Naive B cell (primary cell): ENCODE measurements at regions not wholly inside any gene's neighbourhood (a gene's known extent, or its start where the extent isn't known, plus 50 kb on each side); places are given as distances from the start of the nearest gene placed in this dataset.

Source experiments
- ATAC-seq, 2 donors: fragments of 150-1000 bp; cut with Tn5 transposase; 2 replicates each; pipeline ENCODE4 v1.10.0; 2021; ENCODE audit warnings: low read depth in 2 of 2, mild to moderate bottlenecking in 2 of 2, moderate library complexity in 2 of 2
- DNase-seq: peaks from one replicate; pipeline ENCODE4 v3.0.0; 2022
- H3K27ac Mint-ChIP-seq, 6 donors: one replicate each; pipeline ENCODE4 v1.8.0; 2020 to 2022; ENCODE audit warnings: mild to moderate bottlenecking in 6 of 6, mixed read lengths in 6 of 6, moderate library complexity in 5 of 6, inconsistent platforms in 2 of 6
- H3K27me3 Mint-ChIP-seq, 3 donors: one replicate each; pipeline ENCODE4 v1.8.0; 2021 to 2022; ENCODE audit warnings: mixed read lengths in 3 of 3, mild to moderate bottlenecking in 1 of 3
- H3K36me3 Mint-ChIP-seq, 2 donors: one replicate each; pipeline ENCODE4 v1.8.0; 2020 to 2022; ENCODE audit warnings: mixed read lengths in 2 of 2, inconsistent platforms in 1 of 2, mild to moderate bottlenecking in 1 of 2
- H3K4me1 Mint-ChIP-seq, 3 donors: one replicate each; pipeline ENCODE4 v1.8.0; 2020 to 2022; ENCODE audit warnings: mixed read lengths in 3 of 3, inconsistent platforms in 1 of 3, mild to moderate bottlenecking in 1 of 3, moderate library complexity in 1 of 3
- H3K4me3 Mint-ChIP-seq, 8 donors: one replicate each; pipeline ENCODE4 v1.8.0; 2020 to 2022; ENCODE audit warnings: mild to moderate bottlenecking in 8 of 8, mixed read lengths in 8 of 8, moderate library complexity in 8 of 8, inconsistent platforms in 2 of 8
- H3K9me3 Mint-ChIP-seq, 7 donors: one replicate each; pipeline ENCODE4 v1.8.0; 2020 to 2022; ENCODE audit warnings: mixed read lengths in 7 of 7, mild to moderate bottlenecking in 5 of 7, inconsistent platforms in 2 of 7, moderate library complexity in 1 of 7

- peak overlapping the region in 1 of 6 donors; percentile 69 for H3K27ac Mint-ChIP-seq
- H3K4me3 Mint-ChIP-seq, result no peak overlapping the region
- DNase-seq (no peak), ATAC-seq (no peak)
- peaks cover 27 to 55% (median 29%) of the 10 kb centered on the region in 3 donors for H3K27me3 Mint-ChIP-seq
- no peaks in the 10 kb centered on the region for H3K9me3 Mint-ChIP-seq
- H3K36me3 Mint-ChIP-seq, result no peaks in the 10 kb centered on the region
- H3K4me1 Mint-ChIP-seq, result peaks cover 0 to 10% (median 8%) of the 10 kb centered on the region in 3 donors
These were observed 131.2 kb downstream of the TMEM18 start for GRCh38 chr2:545711-546650.

GRCh38 chr2:545228-545627 lies 132.0 kb downstream of the TMEM18 start:
- H3K27ac Mint-ChIP-seq, result no peak overlapping the region
- ATAC-seq (no peak), DNase-seq (no peak)
- peaks cover 0 to 2% (median 0%) of the 10 kb centered on the region in 7 donors for H3K9me3 Mint-ChIP-seq
- H3K4me3 Mint-ChIP-seq, result no peak overlapping the region
- H3K36me3 Mint-ChIP-seq, result no peaks in the 10 kb centered on the region
- H3K4me1 Mint-ChIP-seq, result peaks cover 0 to 2% (median under 1%) of the 10 kb centered on the region in 3 donors
- peaks cover 31 to 55% (median 32%) of the 10 kb centered on the region in 3 donors for H3K27me3 Mint-ChIP-seq

- ATAC-seq (no peak), DNase-seq (no peak)
- H3K4me1 Mint-ChIP-seq, result no peaks in the 10 kb centered on the region
- no peak overlapping the region for H3K4me3 Mint-ChIP-seq
- H3K36me3 Mint-ChIP-seq, result peaks cover 4 to 5% of the 10 kb centered on the region in 2 donors
- H3K27ac Mint-ChIP-seq, result no peak overlapping the region
- H3K27me3 Mint-ChIP-seq, result peaks cover 33 to 53% (median 36%) of the 10 kb centered on the region in 3 donors
- peaks cover 0 to 37% (median 12%) of the 10 kb centered on the region in 7 donors for H3K9me3 Mint-ChIP-seq
These were observed 138.6 kb downstream of the TMEM18 start for GRCh38 chr2:538646-539045.

GRCh38 chr2:535222-535621 lies 142.0 kb downstream of the TMEM18 start:
- H3K27me3 Mint-ChIP-seq, result peaks cover 15 to 46% (median 28%) of the 10 kb centered on the region in 3 donors
- peaks cover 16 to 19% of the 10 kb centered on the region in 2 donors for H3K36me3 Mint-ChIP-seq
- no peak for DNase-seq
- H3K9me3 Mint-ChIP-seq, result peaks cover 5 to 65% (median 24%) of the 10 kb centered on the region in 7 donors
- no peaks in the 10 kb centered on the region for H3K4me1 Mint-ChIP-seq
- H3K27ac Mint-ChIP-seq, result no peak overlapping the region
- H3K4me3 Mint-ChIP-seq, result no peak overlapping the region
- ATAC-seq, result no peak

- H3K27ac Mint-ChIP-seq, result no peak overlapping the region
- H3K4me1 Mint-ChIP-seq, result no peaks in the 10 kb centered on the region
- H3K9me3 Mint-ChIP-seq, result peaks cover 3 to 49% (median 24%) of the 10 kb centered on the region in 7 donors
- DNase-seq, result no peak
- H3K27me3 Mint-ChIP-seq, result peaks cover 10 to 21% (median 15%) of the 10 kb centered on the region in 3 donors
- no peak for ATAC-seq
- H3K36me3 Mint-ChIP-seq, result peaks cover 12 to 26% of the 10 kb centered on the region in 2 donors
- no peak overlapping the region for H3K4me3 Mint-ChIP-seq
These were observed 147.4 kb downstream of the TMEM18 start for GRCh38 chr2:529852-530251.

GRCh38 chr2:529424-529823 lies 147.8 kb downstream of the TMEM18 start:
- Mint-ChIP-seq H3K9me3 (peaks cover 3 to 48% (median 24%) of the 10 kb centered on the region in 7 donors), H3K27ac (no peak overlapping the region), H3K4me1 (no peaks in the 10 kb centered on the region), H3K4me3 (no peak overlapping the region), H3K36me3 (peaks cover 12 to 26% of the 10 kb centered on the region in 2 donors), H3K27me3 (peaks cover 8 to 16% (median 10%) of the 10 kb centered on the region in 3 donors)
- ATAC-seq (peak; percentile 56 to 83), DNase-seq (peak; percentile 15)

GRCh38 chr2:527581-527980 lies 149.6 kb downstream of the TMEM18 start:
- ATAC-seq, result no peak
- Mint-ChIP-seq H3K27me3 (peaks cover 9 to 19% (median 12%) of the 10 kb centered on the region in 3 donors), H3K4me3 (no peak overlapping the region), H3K27ac (no peak overlapping the region), H3K4me1 (peaks cover 0 to 6% (median 3%) of the 10 kb centered on the region in 3 donors), H3K36me3 (peaks cover 12 to 25% of the 10 kb centered on the region in 2 donors), H3K9me3 (peaks cover 3 to 30% (median 18%) of the 10 kb centered on the region in 7 donors)
- no peak for DNase-seq

GRCh38 chr2:526918-527317 lies 150.3 kb downstream of the TMEM18 start:
- ATAC-seq, result no peak

GRCh38 chr2:525611-526010 lies 151.6 kb downstream of the TMEM18 start:
- ATAC-seq (no peak), DNase-seq (no peak)
- H3K27ac Mint-ChIP-seq, result no peak overlapping the region
- H3K36me3 Mint-ChIP-seq, result peaks cover 1 to 15% of the 10 kb centered on the region in 2 donors
- peaks cover 9 to 24% (median 12%) of the 10 kb centered on the region in 3 donors for H3K27me3 Mint-ChIP-seq
- peaks cover 0 to 12% (median 3%) of the 10 kb centered on the region in 7 donors for H3K9me3 Mint-ChIP-seq
- peak overlapping the region in 1 of 8 donors; percentile 13 for H3K4me3 Mint-ChIP-seq
- H3K4me1 Mint-ChIP-seq, result peaks cover 0 to 6% (median 3%) of the 10 kb centered on the region in 3 donors

More at GRCh38 chr2:526918-527317, 150.3 kb downstream of the TMEM18 start:
- H3K4me1 Mint-ChIP-seq, result peaks cover 0 to 6% (median 3%) of the 10 kb centered on the region in 3 donors
- DNase-seq, result no peak
- H3K27me3 Mint-ChIP-seq, result peaks cover 9 to 21% (median 12%) of the 10 kb centered on the region in 3 donors
- H3K4me3 Mint-ChIP-seq, result no peak overlapping the region
- H3K9me3 Mint-ChIP-seq, result peaks cover 2 to 24% (median 13%) of the 10 kb centered on the region in 7 donors
- no peak overlapping the region for H3K27ac Mint-ChIP-seq
- H3K36me3 Mint-ChIP-seq, result peaks cover 10 to 20% of the 10 kb centered on the region in 2 donors

GRCh38 chr2:525021-525420 lies 152.2 kb downstream of the TMEM18 start:
- Mint-ChIP-seq H3K9me3 (peaks cover 0 to 10% (median 3%) of the 10 kb centered on the region in 7 donors), H3K4me3 (peak overlapping the region in 1 of 8 donors; percentile 29), H3K27me3 (peaks cover 9 to 29% (median 12%) of the 10 kb centered on the region in 3 donors), H3K27ac (no peak overlapping the region), H3K36me3 (peaks cover 4 to 14% of the 10 kb centered on the region in 2 donors), H3K4me1 (peaks cover 0 to 6% (median 3%) of the 10 kb centered on the region in 3 donors)
- DNase-seq (no peak), ATAC-seq (no peak)

- Mint-ChIP-seq H3K9me3 (peaks cover 0 to 5% (median 0%) of the 10 kb centered on the region in 7 donors), H3K4me3 (no peak overlapping the region), H3K27me3 (peaks cover 9 to 24% (median 9%) of the 10 kb centered on the region in 3 donors), H3K36me3 (peaks cover 4 to 8% of the 10 kb centered on the region in 2 donors), H3K27ac (peak overlapping the region in 2 of 6 donors; percentile 57 to 65), H3K4me1 (peaks cover 0 to 6% (median 3%) of the 10 kb centered on the region in 3 donors)
- DNase-seq, result no peak
- no peak for ATAC-seq
These were observed 152.8 kb downstream of the TMEM18 start for GRCh38 chr2:524442-524841.

- DNase-seq, result no peak
- peak overlapping the region in 1 of 6 donors; percentile 83 for H3K27ac Mint-ChIP-seq
- H3K4me1 Mint-ChIP-seq, result peaks cover 0 to 6% (median 3%) of the 10 kb centered on the region in 3 donors
- peak overlapping the region in 1 of 8 donors; percentile 6 for H3K4me3 Mint-ChIP-seq
- ATAC-seq, result no peak
- no peaks in the 10 kb centered on the region for H3K9me3 Mint-ChIP-seq
- peaks cover 4 to 8% of the 10 kb centered on the region in 2 donors for H3K36me3 Mint-ChIP-seq
- H3K27me3 Mint-ChIP-seq, result peaks cover 9 to 23% (median 9%) of the 10 kb centered on the region in 3 donors
These were observed 153.4 kb downstream of the TMEM18 start for GRCh38 chr2:523698-524270.

- peak overlapping the region in 2 of 6 donors; percentile 40 to 47 for H3K27ac Mint-ChIP-seq
- peaks cover 4 to 8% of the 10 kb centered on the region in 2 donors for H3K36me3 Mint-ChIP-seq
- peaks cover 0 to 6% (median 3%) of the 10 kb centered on the region in 3 donors for H3K4me1 Mint-ChIP-seq
- ATAC-seq (no peak), DNase-seq (no peak)
- H3K27me3 Mint-ChIP-seq, result peaks cover 9 to 23% (median 9%) of the 10 kb centered on the region in 3 donors
- no peaks in the 10 kb centered on the region for H3K9me3 Mint-ChIP-seq
- H3K4me3 Mint-ChIP-seq, result no peak overlapping the region
These were observed 154.4 kb downstream of the TMEM18 start for GRCh38 chr2:522776-523175.
